ENCODE measurements at regions not wholly inside any gene's neighbourhood (a gene's known extent, or its start where the extent isn't known, plus 50 kb on each side); places are given as distances from the start of the nearest gene placed in this dataset.

- no peak for ATAC-seq
Observed at GRCh38 chr3:124383846-124384466, 346.3 kb upstream of the UMPS start.

- no peak for ATAC-seq
Observed at GRCh38 chr3:124384527-124384926, 345.7 kb upstream of the UMPS start.

- no peak for ATAC-seq
Observed at GRCh38 chr3:124385996-124386395, 344.3 kb upstream of the UMPS start.

GRCh38 chr3:124386996-124387595 lies 343.2 kb upstream of the UMPS start:
- no peak for ATAC-seq

GRCh38 chr3:124391774-124392173 lies 338.5 kb upstream of the UMPS start:
- ATAC-seq = no peak

- no peak for ATAC-seq
Observed at GRCh38 chr3:124393340-124393739, 336.9 kb upstream of the UMPS start.

- no peak for ATAC-seq
Observed at GRCh38 chr3:124395162-124395561, 335.1 kb upstream of the UMPS start.

- no peak for ATAC-seq
Observed at GRCh38 chr3:124395584-124396338, 334.5 kb upstream of the UMPS start.

GRCh38 chr3:124396339-124396950 lies 333.8 kb upstream of the UMPS start:
- ATAC-seq = no peak

GRCh38 chr3:124397088-124397487 lies 333.2 kb upstream of the UMPS start:
- no peak for ATAC-seq

GRCh38 chr3:124398594-124398993 lies 331.7 kb upstream of the UMPS start:
- no peak for ATAC-seq

- ATAC-seq = no peak
Observed at GRCh38 chr3:124401843-124402242, 328.4 kb upstream of the UMPS start.

- no peak for ATAC-seq
Observed at GRCh38 chr3:124402791-124403190, 327.5 kb upstream of the UMPS start.

GRCh38 chr3:124404621-124405020 lies 325.6 kb upstream of the UMPS start:
- ATAC-seq = no peak

- no peak for ATAC-seq
Observed at GRCh38 chr3:124407260-124407659, 323.0 kb upstream of the UMPS start.

GRCh38 chr3:124409650-124410275 lies 320.5 kb upstream of the UMPS start:
- ATAC-seq = no peak

GRCh38 chr3:124410471-124410870 lies 319.8 kb upstream of the UMPS start:
- no peak for ATAC-seq

GRCh38 chr3:124411728-124412127 lies 318.5 kb upstream of the UMPS start:
- ATAC-seq = no peak

GRCh38 chr3:124412644-124413043 lies 317.6 kb upstream of the UMPS start:
- ATAC-seq = no peak

- ATAC-seq = no peak
Observed at GRCh38 chr3:124413393-124413792, 316.9 kb upstream of the UMPS start.

- ATAC-seq = no peak
Observed at GRCh38 chr3:124413989-124414598, 316.2 kb upstream of the UMPS start.

GRCh38 chr3:124415446-124415960 lies 314.7 kb upstream of the UMPS start:
- no peak for ATAC-seq

- ATAC-seq = no peak
Observed at GRCh38 chr3:124419303-124419702, 310.9 kb upstream of the UMPS start.

Data from activated CD4-positive, CD25-positive, alpha-beta regulatory T cell treated with anti-CD3 and anti-CD28 coated beads, Interleukin-2, amount 50 U/mL, for 24 hours (primary cell).